ENCODE measurements at regions not wholly inside any gene's neighbourhood (a gene's known extent, or its start where the extent isn't known, plus 50 kb on each side); places are given as distances from the start of the nearest gene placed in this dataset.

GRCh38 chr13:27673911-27674310, 52.2 kb downstream of the POLR1D start:
- no peaks in the 10 kb centered on the region for H3K9me3 ChIP-seq (ENCODE audit: control insufficient read depth in 2 of 3, low read length in 3 of 3)
- POLR2A ChIA-PET, result no interaction called here

GRCh38 chr13:27678306-27679040, 56.8 kb downstream of the POLR1D start:
- DNase-seq, result no peak
- H3K36me3 ChIP-seq (ENCODE audit: control insufficient read depth in 2 of 3, insufficient read depth in 3 of 3, low read length in 3 of 3), result no peaks in the 10 kb centered on the region
- H3K9me3 ChIP-seq (ENCODE audit: control insufficient read depth in 2 of 3, low read length in 3 of 3), result no peaks in the 10 kb centered on the region
- no peaks in the 10 kb centered on the region for H3K4me1 ChIP-seq (ENCODE audit: control insufficient read depth in 2 of 2, insufficient read depth in 2 of 2, low read length in 2 of 2)
- Mint-ChIP-seq H3K27me3 (peaks cover 18 to 32% (median 30%) of the 10 kb centered on the region in 5 donors), H3K9me3 (peaks cover 0 to 4% (median 0%) of the 10 kb centered on the region in 11 donors), H3K4me1 (no peaks in the 10 kb centered on the region), H3K4me3 (no peak overlapping the region), H3K27ac (no peak overlapping the region), H3K36me3 (peaks cover 0 to 4% (median 0%) of the 10 kb centered on the region in 5 donors)
- intact Hi-C loops (cut with micrococcal nuclease), result no loop called here
- H3K27me3 ChIP-seq (ENCODE audit: control insufficient read depth in 2 of 2, insufficient read depth in 2 of 2, low read length in 2 of 2), result no peaks in the 10 kb centered on the region
- CTCF ChIA-PET, result no interaction called here
- no peak overlapping the region for H3K4me3 ChIP-seq (ENCODE audit: low read length)
- no peak for ATAC-seq
- POLR2A ChIA-PET, result no interaction called here
- H3K27ac ChIP-seq (ENCODE audit: low read depth, low read length), result no peak overlapping the region

More at GRCh38 chr13:27673911-27674310, 52.2 kb downstream of the POLR1D start:
- H3K36me3 Mint-ChIP-seq, result peaks cover 0 to 5% (median 0%) of the 10 kb centered on the region in 5 donors
- no peak overlapping the region for H3K4me3 ChIP-seq (ENCODE audit: low read length)
- H3K27me3 Mint-ChIP-seq, result peaks cover 0 to 4% (median 0%) of the 10 kb centered on the region in 5 donors
- no peak overlapping the region for H3K4me3 Mint-ChIP-seq
- no peak overlapping the region for H3K27ac ChIP-seq (ENCODE audit: low read depth, low read length)
- no peak overlapping the region for H3K27ac Mint-ChIP-seq
- CTCF ChIA-PET, result no interaction called here
- H3K4me1 Mint-ChIP-seq, result no peaks in the 10 kb centered on the region
- no peak for DNase-seq
- peaks cover 0 to 10% (median 0%) of the 10 kb centered on the region in 11 donors for H3K9me3 Mint-ChIP-seq
- no peaks in the 10 kb centered on the region for H3K27me3 ChIP-seq (ENCODE audit: control insufficient read depth in 2 of 2, insufficient read depth in 2 of 2, low read length in 2 of 2)
- no peaks in the 10 kb centered on the region for H3K4me1 ChIP-seq (ENCODE audit: control insufficient read depth in 2 of 2, insufficient read depth in 2 of 2, low read length in 2 of 2)
- ATAC-seq, result no peak
- intact Hi-C loops (cut with micrococcal nuclease), result no loop called here
- no peaks in the 10 kb centered on the region for H3K36me3 ChIP-seq (ENCODE audit: control insufficient read depth in 2 of 3, insufficient read depth in 3 of 3, low read length in 3 of 3)

GRCh38 chr13:27679396-27679795, 57.7 kb downstream of the POLR1D start:
- Mint-ChIP-seq H3K4me1 (no peaks in the 10 kb centered on the region), H3K27ac (no peak overlapping the region), H3K36me3 (peaks cover 0 to 4% (median 0%) of the 10 kb centered on the region in 5 donors), H3K9me3 (peaks cover 0 to 11% (median 0%) of the 10 kb centered on the region in 11 donors), H3K27me3 (peaks cover 18 to 39% (median 30%) of the 10 kb centered on the region in 5 donors), H3K4me3 (no peak overlapping the region)
- no peak for ATAC-seq
- intact Hi-C loops (cut with micrococcal nuclease), result no loop called here
- no peak for DNase-seq
- Histone ChIP-seq H3K27me3 (ENCODE audit: control insufficient read depth in 2 of 2, insufficient read depth in 2 of 2, low read length in 2 of 2) (no peaks in the 10 kb centered on the region), H3K36me3 (ENCODE audit: control insufficient read depth in 2 of 3, insufficient read depth in 3 of 3, low read length in 3 of 3) (no peaks in the 10 kb centered on the region), H3K27ac (ENCODE audit: low read depth, low read length) (no peak overlapping the region), H3K4me3 (ENCODE audit: low read length) (no peak overlapping the region), H3K4me1 (ENCODE audit: control insufficient read depth in 2 of 2, insufficient read depth in 2 of 2, low read length in 2 of 2) (no peaks in the 10 kb centered on the region), H3K9me3 (ENCODE audit: control insufficient read depth in 2 of 3, low read length in 3 of 3) (no peaks in the 10 kb centered on the region)
- ChIA-PET CTCF (no interaction called here), POLR2A (no interaction called here)

- peaks cover 0 to 11% (median 0%) of the 10 kb centered on the region in 11 donors for H3K9me3 Mint-ChIP-seq
- no peak for ATAC-seq
- H3K27ac Mint-ChIP-seq, result no peak overlapping the region
- CTCF ChIA-PET, result no interaction called here
- POLR2A ChIA-PET, result no interaction called here
- no peak overlapping the region for H3K4me3 ChIP-seq (ENCODE audit: low read length)
- no peak for DNase-seq
- H3K36me3 ChIP-seq (ENCODE audit: control insufficient read depth in 2 of 3, insufficient read depth in 3 of 3, low read length in 3 of 3), result no peaks in the 10 kb centered on the region
- H3K27ac ChIP-seq (ENCODE audit: low read depth, low read length), result no peak overlapping the region
- no peaks in the 10 kb centered on the region for H3K4me1 ChIP-seq (ENCODE audit: control insufficient read depth in 2 of 2, insufficient read depth in 2 of 2, low read length in 2 of 2)
- no peaks in the 10 kb centered on the region for H3K9me3 ChIP-seq (ENCODE audit: control insufficient read depth in 2 of 3, low read length in 3 of 3)
- no peaks in the 10 kb centered on the region for H3K4me1 Mint-ChIP-seq
- intact Hi-C loops (cut with micrococcal nuclease), result no loop called here
- H3K27me3 ChIP-seq (ENCODE audit: control insufficient read depth in 2 of 2, insufficient read depth in 2 of 2, low read length in 2 of 2), result no peaks in the 10 kb centered on the region
- H3K27me3 Mint-ChIP-seq, result peaks cover 18 to 39% (median 30%) of the 10 kb centered on the region in 5 donors
- H3K4me3 Mint-ChIP-seq, result no peak overlapping the region
- H3K36me3 Mint-ChIP-seq, result peaks cover 0 to 4% (median 0%) of the 10 kb centered on the region in 5 donors
These were observed 58.2 kb downstream of the POLR1D start for GRCh38 chr13:27679896-27680295.

- CTCF ChIA-PET, result no interaction called here
- Histone ChIP-seq H3K4me3 (ENCODE audit: low read length) (no peak overlapping the region), H3K27ac (ENCODE audit: low read depth, low read length) (no peak overlapping the region), H3K9me3 (ENCODE audit: control insufficient read depth in 2 of 3, low read length in 3 of 3) (peaks cover 0 to under 1% (median 0%) of the 10 kb centered on the region in 3 experiments), H3K36me3 (ENCODE audit: control insufficient read depth in 2 of 3, insufficient read depth in 3 of 3, low read length in 3 of 3) (no peaks in the 10 kb centered on the region), H3K4me1 (ENCODE audit: control insufficient read depth in 2 of 2, insufficient read depth in 2 of 2, low read length in 2 of 2) (no peaks in the 10 kb centered on the region), H3K27me3 (ENCODE audit: control insufficient read depth in 2 of 2, insufficient read depth in 2 of 2, low read length in 2 of 2) (no peaks in the 10 kb centered on the region)
- no peak overlapping the region for H3K27ac Mint-ChIP-seq
- ATAC-seq (no peak), DNase-seq (no peak)
- no peaks in the 10 kb centered on the region for H3K4me1 Mint-ChIP-seq
- intact Hi-C loops (cut with micrococcal nuclease), result no loop called here
- H3K9me3 Mint-ChIP-seq, result peaks cover 0 to 16% (median 2%) of the 10 kb centered on the region in 11 donors
- H3K4me3 Mint-ChIP-seq, result no peak overlapping the region
- peaks cover 0 to 4% (median 0%) of the 10 kb centered on the region in 5 donors for H3K36me3 Mint-ChIP-seq
- POLR2A ChIA-PET, result no interaction called here
- H3K27me3 Mint-ChIP-seq, result peaks cover 18 to 44% (median 30%) of the 10 kb centered on the region in 5 donors
These were observed 58.8 kb downstream of the POLR1D start for GRCh38 chr13:27680465-27680864.

GRCh38 chr13:27691207-27691606, 69.5 kb downstream of the POLR1D start:
- H3K9me3 Mint-ChIP-seq, result peaks cover 1 to 76% (median 37%) of the 10 kb centered on the region in 11 donors

GRCh38 chr13:27696731-27697130, 75.0 kb downstream of the POLR1D start:
- ATAC-seq, result no peak
- Histone ChIP-seq H3K27ac (ENCODE audit: low read depth, low read length) (no peak overlapping the region), H3K36me3 (ENCODE audit: control insufficient read depth in 2 of 3, insufficient read depth in 3 of 3, low read length in 3 of 3) (no peaks in the 10 kb centered on the region), H3K27me3 (ENCODE audit: control insufficient read depth in 2 of 2, insufficient read depth in 2 of 2, low read length in 2 of 2) (no peaks in the 10 kb centered on the region), H3K4me1 (ENCODE audit: control insufficient read depth in 2 of 2, insufficient read depth in 2 of 2, low read length in 2 of 2) (no peaks in the 10 kb centered on the region), H3K9me3 (ENCODE audit: control insufficient read depth in 2 of 3, low read length in 3 of 3) (peaks cover 0 to 4% (median 0%) of the 10 kb centered on the region in 3 experiments), H3K4me3 (ENCODE audit: low read length) (no peak overlapping the region)
- Mint-ChIP-seq H3K27ac (no peak overlapping the region), H3K9me3 (peaks cover 0 to 37% (median 12%) of the 10 kb centered on the region in 11 donors), H3K4me1 (peaks cover 0 to 27% (median 17%) of the 10 kb centered on the region in 7 donors), H3K4me3 (no peak overlapping the region), H3K36me3 (peaks cover 0 to 5% (median 0%) of the 10 kb centered on the region in 5 donors), H3K27me3 (peaks cover 0 to 12% (median 12%) of the 10 kb centered on the region in 5 donors)
- ChIA-PET CTCF (interaction anchor here (0.6 kb wide), 1 partner anchor 1323 kb away, joined by 6 read pairs; no protein-coding TSS in a partner anchor), POLR2A (no interaction called here)
- no peak for DNase-seq
- intact Hi-C loops (cut with micrococcal nuclease), result no loop called here

More at GRCh38 chr13:27691207-27691606, 69.5 kb downstream of the POLR1D start:
- Histone ChIP-seq H3K4me3 (ENCODE audit: low read length) (no peak overlapping the region), H3K27ac (ENCODE audit: low read depth, low read length) (no peak overlapping the region), H3K36me3 (ENCODE audit: control insufficient read depth in 2 of 3, insufficient read depth in 3 of 3, low read length in 3 of 3) (no peaks in the 10 kb centered on the region), H3K9me3 (ENCODE audit: control insufficient read depth in 2 of 3, low read length in 3 of 3) (peaks cover 0 to 8% (median 0%) of the 10 kb centered on the region in 3 experiments), H3K4me1 (ENCODE audit: control insufficient read depth in 2 of 2, insufficient read depth in 2 of 2, low read length in 2 of 2) (no peaks in the 10 kb centered on the region), H3K27me3 (ENCODE audit: control insufficient read depth in 2 of 2, insufficient read depth in 2 of 2, low read length in 2 of 2) (no peaks in the 10 kb centered on the region)
- Mint-ChIP-seq H3K4me1 (no peaks in the 10 kb centered on the region), H3K27ac (no peak overlapping the region), H3K4me3 (no peak overlapping the region), H3K27me3 (peaks cover 7 to 18% (median 14%) of the 10 kb centered on the region in 5 donors), H3K36me3 (peaks cover 0 to 11% (median 0%) of the 10 kb centered on the region in 5 donors)
- ChIA-PET CTCF (no interaction called here), POLR2A (no interaction called here)
- ATAC-seq (no peak), DNase-seq (no peak)
- intact Hi-C loops (cut with micrococcal nuclease), result no loop called here

Data from naive thymus-derived CD4-positive, alpha-beta T cell (primary cell).